CD8-positive, alpha-beta memory T cell (primary cell): ENCODE measurements at regions not wholly inside any gene's neighbourhood (a gene's known extent, or its start where the extent isn't known, plus 50 kb on each side); places are given as distances from the start of the nearest gene placed in this dataset.
"Not testable (repeated sequence)": the region's sequence is repeated elsewhere in the genome, so short reads cannot be mapped to it uniquely, and the experiment has no call there.

Experiments used
- CTCF ChIA-PET: fragments of 350-600 bp; sonication (Branson Sonifier 250); formaldehyde crosslinking; loops from one replicate; lab custom pipeline; 2021; ENCODE audit warnings: antibody characterized with exemption; lab: Charles Lee
- POLR2A ChIA-PET: fragments of 350-600 bp; sonication (Branson Sonifier 250); formaldehyde crosslinking; loops from one replicate; lab custom pipeline; 2021; ENCODE audit warnings: antibody characterized with exemption; lab: Charles Lee
- DNase-seq, 5 donors: peaks; one replicate each; pipeline versions ENCODE4 v3.0.0 to v3.0.0-alpha.2; 2020 to 2022; ENCODE audit warnings: mixed read lengths in 1 of 5
- H3K27ac ChIP-seq: one replicate; pipeline ENCODE4 v1.7.0; 2013; ENCODE audit warnings: low read depth, mild to moderate bottlenecking, low read length, moderate library complexity
- H3K27me3 ChIP-seq: 2 replicates; pipeline ENCODE4 v1.7.0; 2013; ENCODE audit warnings: low read length, mild to moderate bottlenecking; ENCODE audit not compliant: insufficient read depth, poor library complexity, severe bottlenecking
- H3K36me3 ChIP-seq: 2 replicates; pipeline ENCODE4 v1.7.0; 2013; ENCODE audit warnings: mild to moderate bottlenecking, low read length, moderate library complexity; ENCODE audit not compliant: insufficient read depth
- H3K4me1 ChIP-seq: 2 replicates; pipeline ENCODE4 v1.7.0; 2013; ENCODE audit warnings: mild to moderate bottlenecking, low read length, moderate library complexity; ENCODE audit not compliant: insufficient read depth
- H3K4me3 ChIP-seq: 2 replicates; pipeline ENCODE4 v1.7.0; 2013; ENCODE audit warnings: mild to moderate bottlenecking, low read length
- H3K9me3 ChIP-seq: 2 replicates; pipeline ENCODE4 v1.7.0; 2013; ENCODE audit warnings: mild to moderate bottlenecking, low read length
- H3K27ac Mint-ChIP-seq, 8 donors: one replicate each; pipeline ENCODE4 v1.8.0; 2020 to 2021; ENCODE audit warnings: mixed read lengths in 8 of 8, mild to moderate bottlenecking in 6 of 8, inconsistent platforms in 3 of 8, moderate library complexity in 3 of 8
- H3K27me3 Mint-ChIP-seq, 2 donors: one replicate each; pipeline ENCODE4 v1.8.0; 2020 to 2021; ENCODE audit warnings: mixed read lengths in 2 of 2, mild to moderate bottlenecking in 1 of 2, moderate library complexity in 1 of 2
- H3K36me3 Mint-ChIP-seq, 3 donors: one replicate each; pipeline ENCODE4 v1.8.0; 2020 to 2021; ENCODE audit warnings: mixed read lengths in 3 of 3, inconsistent platforms in 1 of 3, mild to moderate bottlenecking in 1 of 3
- H3K4me1 Mint-ChIP-seq, 3 donors: one replicate each; pipeline ENCODE4 v1.8.0; 2020 to 2021; ENCODE audit warnings: mixed read lengths in 3 of 3, inconsistent platforms in 1 of 3, mild to moderate bottlenecking in 1 of 3
- H3K4me3 Mint-ChIP-seq, 7 donors: one replicate each; pipeline ENCODE4 v1.8.0; 2020 to 2021; ENCODE audit warnings: mixed read lengths in 7 of 7, mild to moderate bottlenecking in 6 of 7, moderate library complexity in 4 of 7, inconsistent platforms in 2 of 7
- H3K9me3 Mint-ChIP-seq, 5 donors: one replicate each; pipeline ENCODE4 v1.8.0; 2020 to 2022; ENCODE audit warnings: mixed read lengths in 5 of 5, mild to moderate bottlenecking in 3 of 5, moderate library complexity in 2 of 5, inconsistent platforms in 1 of 5

GRCh38 chr13:90329641-90330040 lies 1017.8 kb upstream of the MIR17HG start:
- H3K36me3 Mint-ChIP-seq = no peaks in the 10 kb centered on the region
- ChIA-PET CTCF (no interaction called here), POLR2A (no interaction called here)
- H3K4me3 Mint-ChIP-seq = no peak overlapping the region
- Histone ChIP-seq H3K4me3 (no peak overlapping the region), H3K27me3 (no peaks in the 10 kb centered on the region), H3K9me3 (peaks cover 3% of the 10 kb centered on the region), H3K27ac (no peak overlapping the region), H3K36me3 (no peaks in the 10 kb centered on the region), H3K4me1 (no peaks in the 10 kb centered on the region)
- H3K9me3 Mint-ChIP-seq = peaks cover 0 to 23% (median 4%) of the 10 kb centered on the region in 5 donors
- H3K27me3 Mint-ChIP-seq = no peaks in the 10 kb centered on the region
- H3K27ac Mint-ChIP-seq = no peak overlapping the region
- no peaks in the 10 kb centered on the region for H3K4me1 Mint-ChIP-seq
- no peak for DNase-seq

GRCh38 chr13:90331974-90332373 lies 1015.5 kb upstream of the MIR17HG start:
- Mint-ChIP-seq H3K9me3 (peaks cover 0 to 23% (median 2%) of the 10 kb centered on the region in 5 donors), H3K27me3 (no peaks in the 10 kb centered on the region), H3K27ac (no peak overlapping the region), H3K4me3 (no peak overlapping the region), H3K36me3 (no peaks in the 10 kb centered on the region), H3K4me1 (no peaks in the 10 kb centered on the region)
- CTCF ChIA-PET = no interaction called here
- Histone ChIP-seq H3K36me3 (no peaks in the 10 kb centered on the region), H3K27ac (no peak overlapping the region), H3K27me3 (no peaks in the 10 kb centered on the region), H3K9me3 (peaks cover 2% of the 10 kb centered on the region), H3K4me1 (no peaks in the 10 kb centered on the region), H3K4me3 (no peak overlapping the region)
- no peak for DNase-seq
- POLR2A ChIA-PET = no interaction called here

GRCh38 chr13:90336507-90336906 lies 1011.0 kb upstream of the MIR17HG start:
- H3K36me3 Mint-ChIP-seq = no peaks in the 10 kb centered on the region
- H3K36me3 ChIP-seq = no peaks in the 10 kb centered on the region
- no peak for DNase-seq
- no peaks in the 10 kb centered on the region for H3K9me3 ChIP-seq
- H3K27ac Mint-ChIP-seq = no peak overlapping the region
- H3K9me3 Mint-ChIP-seq = peaks cover 0 to 24% (median 4%) of the 10 kb centered on the region in 5 donors
- ChIA-PET POLR2A (no interaction called here), CTCF (no interaction called here)
- H3K4me3 Mint-ChIP-seq = no peak overlapping the region
- H3K27me3 Mint-ChIP-seq = no peaks in the 10 kb centered on the region
- no peaks in the 10 kb centered on the region for H3K4me1 ChIP-seq
- H3K27me3 ChIP-seq = no peaks in the 10 kb centered on the region
- H3K4me1 Mint-ChIP-seq = no peaks in the 10 kb centered on the region
- H3K4me3 ChIP-seq = no peak overlapping the region
- H3K27ac ChIP-seq = no peak overlapping the region

- H3K36me3 ChIP-seq, H3K9me3 ChIP-seq, H3K4me3 Mint-ChIP-seq, CTCF ChIA-PET, H3K36me3 Mint-ChIP-seq, H3K4me1 Mint-ChIP-seq, DNase-seq, H3K4me3 ChIP-seq, H3K4me1 ChIP-seq, H3K27ac ChIP-seq, POLR2A ChIA-PET, H3K27me3 Mint-ChIP-seq, H3K27me3 ChIP-seq, H3K27ac Mint-ChIP-seq: not testable (repeated sequence)
- peaks cover 0 to 41% (median 9%) of the 10 kb centered on the region in 5 donors for H3K9me3 Mint-ChIP-seq
These were observed 1006.1 kb upstream of the MIR17HG start for GRCh38 chr13:90341348-90341747.

- DNase-seq, CTCF ChIA-PET, H3K4me3 Mint-ChIP-seq: not testable (repeated sequence)
These were observed 998.9 kb upstream of the MIR17HG start for GRCh38 chr13:90348477-90349136.

GRCh38 chr13:90352763-90353162 lies 994.7 kb upstream of the MIR17HG start:
- no peaks in the 10 kb centered on the region for H3K4me1 ChIP-seq
- Mint-ChIP-seq H3K4me1 (no peaks in the 10 kb centered on the region), H3K27me3 (peaks cover 0 to 2% of the 10 kb centered on the region in 2 donors), H3K27ac (no peak overlapping the region), H3K9me3 (peaks cover 1 to 26% (median 14%) of the 10 kb centered on the region in 5 donors), H3K36me3 (no peaks in the 10 kb centered on the region), H3K4me3 (no peak overlapping the region)
- H3K27me3 ChIP-seq = no peaks in the 10 kb centered on the region
- no peaks in the 10 kb centered on the region for H3K9me3 ChIP-seq
- CTCF ChIA-PET = no interaction called here
- DNase-seq = no peak
- no peak overlapping the region for H3K27ac ChIP-seq
- POLR2A ChIA-PET = no interaction called here
- H3K36me3 ChIP-seq = no peaks in the 10 kb centered on the region
- no peak overlapping the region for H3K4me3 ChIP-seq

More at GRCh38 chr13:90348477-90349136, 998.9 kb upstream of the MIR17HG start:
- H3K27ac ChIP-seq, H3K4me3 ChIP-seq, H3K27me3 ChIP-seq, H3K4me1 ChIP-seq, H3K36me3 Mint-ChIP-seq, H3K36me3 ChIP-seq, H3K27me3 Mint-ChIP-seq, H3K27ac Mint-ChIP-seq, POLR2A ChIA-PET, H3K4me1 Mint-ChIP-seq, H3K9me3 ChIP-seq: not testable (repeated sequence)
- H3K9me3 Mint-ChIP-seq = peaks cover 1 to 18% (median 12%) of the 10 kb centered on the region in 5 donors

GRCh38 chr13:90355162-90355751 lies 992.2 kb upstream of the MIR17HG start:
- no peaks in the 10 kb centered on the region for H3K4me1 Mint-ChIP-seq
- ChIA-PET POLR2A (no interaction called here), CTCF (no interaction called here)
- H3K27ac Mint-ChIP-seq = no peak overlapping the region
- H3K27ac ChIP-seq = no peak overlapping the region
- H3K9me3 ChIP-seq = no peaks in the 10 kb centered on the region
- H3K36me3 ChIP-seq = no peaks in the 10 kb centered on the region
- no peaks in the 10 kb centered on the region for H3K36me3 Mint-ChIP-seq
- H3K4me1 ChIP-seq = no peaks in the 10 kb centered on the region
- no peak overlapping the region for H3K4me3 ChIP-seq
- H3K4me3 Mint-ChIP-seq = no peak overlapping the region
- peaks cover 0 to 2% of the 10 kb centered on the region in 2 donors for H3K27me3 Mint-ChIP-seq
- DNase-seq = no peak
- peaks cover 1 to 32% (median 9%) of the 10 kb centered on the region in 5 donors for H3K9me3 Mint-ChIP-seq
- H3K27me3 ChIP-seq = no peaks in the 10 kb centered on the region

GRCh38 chr13:90360785-90361184 lies 986.7 kb upstream of the MIR17HG start:
- Mint-ChIP-seq H3K9me3 (peaks cover 0 to 33% (median 5%) of the 10 kb centered on the region in 5 donors), H3K4me1 (no peaks in the 10 kb centered on the region), H3K27me3 (no peaks in the 10 kb centered on the region), H3K4me3 (no peak overlapping the region), H3K36me3 (no peaks in the 10 kb centered on the region), H3K27ac (no peak overlapping the region)
- DNase-seq = no peak
- Histone ChIP-seq H3K9me3 (no peaks in the 10 kb centered on the region), H3K27me3 (no peaks in the 10 kb centered on the region), H3K4me3 (no peak overlapping the region), H3K36me3 (no peaks in the 10 kb centered on the region), H3K4me1 (no peaks in the 10 kb centered on the region), H3K27ac (no peak overlapping the region)
- ChIA-PET CTCF (no interaction called here), POLR2A (no interaction called here)
